LNCaP clone FGC (cell line): ENCODE measurements at regions not wholly inside any gene's neighbourhood (a gene's known extent, or its start where the extent isn't known, plus 50 kb on each side); places are given as distances from the start of the nearest gene placed in this dataset.

Source experiments
- DNase-seq: peaks from one replicate; pipeline ENCODE4 v3.0.0-alpha.2; 2011; ENCODE audit warnings: low read depth
- H3K4me3 ChIP-seq: 2 replicates; pipeline ENCODE4 v1.5.1; 2011; ENCODE audit warnings: mild to moderate bottlenecking, low read depth, low read length, control low read depth
- TF ChIP-seq, protein P1 (sequence below): IDR thresholded peaks from 2 replicates; pipeline ENCODE4 v1.5.1; 2012; ENCODE audit warnings: mild to moderate bottlenecking; ENCODE audit not compliant: control insufficient read depth, insufficient read depth; ENCODE audit errors: extremely low read depth

DNA sequence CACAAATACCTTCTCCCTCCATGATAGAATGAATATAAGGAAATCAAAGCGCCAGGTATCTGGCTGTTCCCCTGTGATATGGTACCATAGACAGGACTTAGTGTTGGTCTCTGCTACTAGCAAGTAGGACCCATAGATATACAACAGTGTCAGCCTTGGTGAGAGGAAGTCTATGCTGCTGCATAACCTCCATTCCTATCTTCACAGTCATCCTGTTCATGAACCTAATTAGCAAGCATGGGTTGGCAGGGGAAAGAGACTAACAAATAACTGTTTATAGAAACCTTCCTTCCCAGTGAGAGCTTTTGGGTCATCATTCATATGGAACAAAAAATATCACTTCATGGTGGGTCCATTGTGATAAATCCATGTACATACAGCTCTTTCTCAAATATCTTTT is 188.9 kb upstream of the FAM98A start:
- no peak for DNase-seq
- H3K4me3 ChIP-seq: no peak overlapping the region
- TF ChIP-seq, protein P1, sequence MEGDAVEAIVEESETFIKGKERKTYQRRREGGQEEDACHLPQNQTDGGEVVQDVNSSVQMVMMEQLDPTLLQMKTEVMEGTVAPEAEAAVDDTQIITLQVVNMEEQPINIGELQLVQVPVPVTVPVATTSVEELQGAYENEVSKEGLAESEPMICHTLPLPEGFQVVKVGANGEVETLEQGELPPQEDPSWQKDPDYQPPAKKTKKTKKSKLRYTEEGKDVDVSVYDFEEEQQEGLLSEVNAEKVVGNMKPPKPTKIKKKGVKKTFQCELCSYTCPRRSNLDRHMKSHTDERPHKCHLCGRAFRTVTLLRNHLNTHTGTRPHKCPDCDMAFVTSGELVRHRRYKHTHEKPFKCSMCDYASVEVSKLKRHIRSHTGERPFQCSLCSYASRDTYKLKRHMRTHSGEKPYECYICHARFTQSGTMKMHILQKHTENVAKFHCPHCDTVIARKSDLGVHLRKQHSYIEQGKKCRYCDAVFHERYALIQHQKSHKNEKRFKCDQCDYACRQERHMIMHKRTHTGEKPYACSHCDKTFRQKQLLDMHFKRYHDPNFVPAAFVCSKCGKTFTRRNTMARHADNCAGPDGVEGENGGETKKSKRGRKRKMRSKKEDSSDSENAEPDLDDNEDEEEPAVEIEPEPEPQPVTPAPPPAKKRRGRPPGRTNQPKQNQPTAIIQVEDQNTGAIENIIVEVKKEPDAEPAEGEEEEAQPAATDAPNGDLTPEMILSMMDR: no peak

DNA sequence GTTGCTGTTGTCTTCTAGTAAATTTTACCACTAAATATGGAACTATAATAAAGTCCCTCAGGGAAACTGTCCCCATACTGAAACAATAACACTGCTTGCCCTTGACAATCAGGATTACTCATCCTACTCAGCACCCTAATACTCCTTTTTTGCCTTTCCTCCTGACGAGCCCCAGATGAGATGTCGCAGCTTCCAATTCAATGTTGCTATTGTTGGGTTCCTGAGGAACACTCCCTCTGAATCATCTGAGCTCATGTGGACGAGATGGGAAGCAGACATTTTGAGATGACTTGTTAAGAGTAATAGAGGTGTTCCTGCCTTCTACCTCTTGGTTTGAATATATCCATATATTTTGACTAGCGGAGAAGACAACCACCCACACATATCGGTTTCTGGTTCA is 187.8 kb upstream of the FAM98A start:
- H3K4me3 ChIP-seq: no peak overlapping the region
- TF ChIP-seq, protein P1: no peak
- DNase-seq: no peak

DNA sequence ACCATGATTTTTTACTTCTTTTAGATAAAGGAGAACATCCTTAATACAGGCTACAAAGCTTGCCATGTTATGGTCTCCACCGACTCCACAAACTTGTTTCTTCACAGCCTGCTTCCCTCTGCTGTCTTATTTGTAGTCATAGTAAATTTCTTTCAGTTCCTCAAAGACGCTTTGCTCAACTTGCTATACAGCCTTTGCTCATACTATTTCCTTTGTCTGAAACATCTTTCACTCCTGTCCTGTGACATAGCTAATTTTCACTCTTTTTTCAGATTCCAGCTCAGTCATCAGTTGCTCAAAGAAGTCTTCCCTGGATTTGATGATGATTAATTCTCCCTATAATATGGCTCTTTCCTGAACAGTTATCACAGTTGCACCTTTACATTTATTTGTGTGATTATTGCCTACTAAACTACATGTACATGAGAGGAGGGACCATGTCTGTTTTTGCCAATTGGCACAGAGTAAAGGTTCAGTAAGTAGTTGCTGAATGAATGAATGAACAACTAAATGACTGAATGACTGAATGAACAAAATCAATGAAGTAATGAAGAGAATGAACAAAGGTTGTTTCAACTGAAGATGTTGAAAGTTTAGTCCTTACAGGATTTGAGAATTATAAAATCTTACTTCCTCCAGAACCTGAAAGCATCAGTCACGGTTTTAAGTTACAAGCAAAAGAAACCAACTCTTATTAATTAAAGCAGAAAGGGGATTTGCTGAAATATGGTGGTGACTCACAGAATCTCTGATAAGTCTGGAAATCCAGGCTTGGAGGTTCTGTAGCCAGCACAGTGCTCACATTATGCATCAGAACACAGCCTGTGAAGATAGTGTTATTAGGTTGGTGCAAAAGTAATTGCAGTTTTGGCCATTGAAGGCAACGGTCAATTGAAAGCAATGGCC is 186.4 kb upstream of the FAM98A start:
- no peak overlapping the region for H3K4me3 ChIP-seq
- DNase-seq: no peak
- TF ChIP-seq, protein P1: no peak

DNA sequence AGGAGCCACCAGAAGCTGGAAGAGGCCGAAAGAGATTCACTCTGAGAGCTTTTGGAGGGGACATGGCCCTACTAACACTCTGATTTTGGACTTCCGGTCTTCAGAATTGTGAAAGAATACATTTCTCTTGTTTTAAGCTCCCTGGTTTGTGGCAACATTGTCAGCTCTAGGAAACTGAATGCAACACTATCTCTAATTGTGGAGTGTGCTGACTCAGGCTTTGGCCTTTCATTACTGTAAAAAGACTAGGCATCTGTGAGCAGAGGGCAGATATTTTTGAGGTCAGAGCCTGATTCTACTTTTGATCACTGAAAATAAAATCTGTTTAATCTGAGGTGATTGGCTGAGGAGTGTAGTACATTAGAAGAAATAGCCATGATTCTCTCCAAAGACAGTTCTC is 185.4 kb upstream of the FAM98A start:
- no peak for DNase-seq
- no peak overlapping the region for H3K4me3 ChIP-seq
- TF ChIP-seq, protein P1: no peak

GRCh38 chr2:33782395-33783230 is 183.5 kb upstream of the FAM98A start:
- TF ChIP-seq, protein P1: no peak
- H3K4me3 ChIP-seq: no peak overlapping the region
- no peak for DNase-seq

GRCh38 chr2:33777786-33778185 is 178.7 kb upstream of the FAM98A start:
- DNase-seq: no peak
- TF ChIP-seq, protein P1: no peak
- no peak overlapping the region for H3K4me3 ChIP-seq
